ENCODE measurements at regions not wholly inside any gene's neighbourhood (a gene's known extent, or its start where the extent isn't known, plus 50 kb on each side); places are given as distances from the start of the nearest gene placed in this dataset.

DNA sequence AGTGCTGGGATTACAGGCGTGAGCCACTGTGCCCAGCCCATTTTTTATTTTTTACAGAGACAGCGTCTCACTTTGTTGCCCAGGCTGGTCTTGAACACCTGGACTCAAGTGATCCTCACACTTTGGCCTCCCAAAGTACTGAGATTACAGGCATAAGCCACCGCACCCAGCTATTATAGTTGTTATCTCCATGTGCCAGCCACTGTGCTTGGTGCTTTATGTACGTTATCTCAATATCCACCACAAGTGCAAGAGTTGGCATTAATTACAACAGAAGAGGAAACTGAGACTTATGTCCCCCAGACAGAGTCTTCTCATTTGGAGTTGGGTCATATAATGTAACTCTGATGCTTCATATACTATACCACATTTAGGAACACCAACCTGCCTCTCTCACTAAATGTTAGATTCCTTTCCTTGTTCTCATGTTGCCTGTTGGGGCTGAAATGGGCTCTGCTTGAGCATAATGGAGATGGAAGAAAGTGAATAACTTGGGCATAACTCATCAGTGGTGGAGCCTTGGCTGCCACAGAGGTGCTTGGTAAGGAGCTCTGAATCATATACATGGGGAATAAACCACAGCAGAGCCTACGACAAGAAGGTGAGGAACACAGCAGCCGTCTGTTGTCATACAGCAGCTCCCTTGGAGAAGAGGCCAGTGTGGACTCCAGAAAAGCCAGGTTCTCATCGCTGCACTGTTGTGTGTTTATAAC is 84.3 kb downstream of the SPRY1 start:
- no peaks in the 10 kb centered on the region for H3K27me3 ChIP-seq (ENCODE audit: insufficient read depth, low read length)
- H3K27ac ChIP-seq (ENCODE audit: low read depth, low read length, poor library complexity, severe bottlenecking): peak overlapping the region; percentile 23
- no peaks in the 10 kb centered on the region for H3F3A ChIP-seq (ENCODE audit: insufficient read depth, low read length)
- no peaks in the 10 kb centered on the region for H3K9me2 ChIP-seq (ENCODE audit: low read depth, low read length)
- H4K20me1 ChIP-seq (ENCODE audit: insufficient read depth, low read length): no peaks in the 10 kb centered on the region
- no peaks in the 10 kb centered on the region for H3K36me3 ChIP-seq (ENCODE audit: insufficient read depth, low read length)
- H3K9ac ChIP-seq (ENCODE audit: low read length): no peak overlapping the region
- no peaks in the 10 kb centered on the region for H3K79me2 ChIP-seq (ENCODE audit: insufficient read depth, low read length)
- no peak overlapping the region for H3K4me2 ChIP-seq (ENCODE audit: low read length)
- H3K9me3 ChIP-seq (ENCODE audit: low read length): no peaks in the 10 kb centered on the region
- no peak for TF ChIP-seq EZH2 (IDR thresholded peaks at IDR 0.05; ENCODE audit: borderline replicate concordance, low read length)
- TF ChIP-seq, protein P1, sequence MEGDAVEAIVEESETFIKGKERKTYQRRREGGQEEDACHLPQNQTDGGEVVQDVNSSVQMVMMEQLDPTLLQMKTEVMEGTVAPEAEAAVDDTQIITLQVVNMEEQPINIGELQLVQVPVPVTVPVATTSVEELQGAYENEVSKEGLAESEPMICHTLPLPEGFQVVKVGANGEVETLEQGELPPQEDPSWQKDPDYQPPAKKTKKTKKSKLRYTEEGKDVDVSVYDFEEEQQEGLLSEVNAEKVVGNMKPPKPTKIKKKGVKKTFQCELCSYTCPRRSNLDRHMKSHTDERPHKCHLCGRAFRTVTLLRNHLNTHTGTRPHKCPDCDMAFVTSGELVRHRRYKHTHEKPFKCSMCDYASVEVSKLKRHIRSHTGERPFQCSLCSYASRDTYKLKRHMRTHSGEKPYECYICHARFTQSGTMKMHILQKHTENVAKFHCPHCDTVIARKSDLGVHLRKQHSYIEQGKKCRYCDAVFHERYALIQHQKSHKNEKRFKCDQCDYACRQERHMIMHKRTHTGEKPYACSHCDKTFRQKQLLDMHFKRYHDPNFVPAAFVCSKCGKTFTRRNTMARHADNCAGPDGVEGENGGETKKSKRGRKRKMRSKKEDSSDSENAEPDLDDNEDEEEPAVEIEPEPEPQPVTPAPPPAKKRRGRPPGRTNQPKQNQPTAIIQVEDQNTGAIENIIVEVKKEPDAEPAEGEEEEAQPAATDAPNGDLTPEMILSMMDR (IDR thresholded peaks at IDR 0.05; ENCODE audit: low read length): no peak
- H2AFZ ChIP-seq (ENCODE audit: low read length): no peak overlapping the region
- H3K4me3 ChIP-seq (ENCODE audit: low read depth, low read length, poor library complexity, severe bottlenecking): no peak overlapping the region
- peaks cover 42% of the 10 kb centered on the region for H3K4me1 ChIP-seq (ENCODE audit: insufficient read depth, low read length, severe bottlenecking)

DNA sequence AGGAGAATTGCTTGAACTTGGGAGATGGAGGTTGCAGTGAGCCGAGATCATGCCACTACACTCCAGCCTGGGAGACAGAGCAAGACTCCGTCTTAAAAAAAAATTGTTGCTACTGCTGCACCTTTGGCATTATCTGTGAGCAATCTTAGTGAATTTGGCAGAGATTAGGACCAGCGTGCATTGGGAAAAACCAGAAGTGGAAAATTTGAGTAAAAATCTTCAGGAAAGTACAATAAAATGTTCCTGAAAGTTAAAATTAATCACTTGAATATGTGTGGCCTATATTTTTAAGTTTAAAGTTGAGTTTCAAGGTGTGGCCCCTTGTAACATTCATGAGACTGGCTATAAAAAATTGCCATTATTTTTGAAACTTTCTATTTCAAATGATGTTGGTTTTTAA is 85.1 kb downstream of the SPRY1 start:
- no peak for TF ChIP-seq EZH2 (IDR thresholded peaks at IDR 0.05; ENCODE audit: borderline replicate concordance, low read length)
- TF ChIP-seq, protein P1 (IDR thresholded peaks at IDR 0.05; ENCODE audit: low read length): no peak
- H2AFZ ChIP-seq (ENCODE audit: low read length): no peak overlapping the region
- H3K9me3 ChIP-seq (ENCODE audit: low read length): no peaks in the 10 kb centered on the region
- H3K79me2 ChIP-seq (ENCODE audit: insufficient read depth, low read length): no peaks in the 10 kb centered on the region
- H3K4me3 ChIP-seq (ENCODE audit: low read depth, low read length, poor library complexity, severe bottlenecking): no peak overlapping the region
- no peaks in the 10 kb centered on the region for H4K20me1 ChIP-seq (ENCODE audit: insufficient read depth, low read length)
- H3K36me3 ChIP-seq (ENCODE audit: insufficient read depth, low read length): no peaks in the 10 kb centered on the region
- H3K27ac ChIP-seq (ENCODE audit: low read depth, low read length, poor library complexity, severe bottlenecking): no peak overlapping the region
- H3K27me3 ChIP-seq (ENCODE audit: insufficient read depth, low read length): no peaks in the 10 kb centered on the region
- H3K4me1 ChIP-seq (ENCODE audit: insufficient read depth, low read length, severe bottlenecking): peaks cover 47% of the 10 kb centered on the region
- no peaks in the 10 kb centered on the region for H3F3A ChIP-seq (ENCODE audit: insufficient read depth, low read length)
- no peak overlapping the region for H3K4me2 ChIP-seq (ENCODE audit: low read length)
- H3K9me2 ChIP-seq (ENCODE audit: low read depth, low read length): no peaks in the 10 kb centered on the region
- no peak overlapping the region for H3K9ac ChIP-seq (ENCODE audit: low read length)

- Histone ChIP-seq H3K27me3 (ENCODE audit: insufficient read depth, low read length) (no peaks in the 10 kb centered on the region), H3K4me1 (ENCODE audit: insufficient read depth, low read length, severe bottlenecking) (peaks cover 35% of the 10 kb centered on the region), H3K79me2 (ENCODE audit: insufficient read depth, low read length) (no peaks in the 10 kb centered on the region), H3F3A (ENCODE audit: insufficient read depth, low read length) (no peaks in the 10 kb centered on the region), H2AFZ (ENCODE audit: low read length) (no peak overlapping the region), H3K9ac (ENCODE audit: low read length) (no peak overlapping the region), H3K27ac (ENCODE audit: low read depth, low read length, poor library complexity, severe bottlenecking) (no peak overlapping the region), H4K20me1 (ENCODE audit: insufficient read depth, low read length) (no peaks in the 10 kb centered on the region), H3K4me2 (ENCODE audit: low read length) (no peak overlapping the region), H3K36me3 (ENCODE audit: insufficient read depth, low read length) (no peaks in the 10 kb centered on the region), H3K4me3 (ENCODE audit: low read depth, low read length, poor library complexity, severe bottlenecking) (no peak overlapping the region), H3K9me2 (ENCODE audit: low read depth, low read length) (no peaks in the 10 kb centered on the region), H3K9me3 (ENCODE audit: low read length) (no peaks in the 10 kb centered on the region)
- TF ChIP-seq EZH2 (IDR thresholded peaks at IDR 0.05; ENCODE audit: borderline replicate concordance, low read length): no peak
- TF ChIP-seq, protein P1 (IDR thresholded peaks at IDR 0.05; ENCODE audit: low read length): no peak
Observed at GRCh38 chr4:123484291-123484926, 87.8 kb downstream of the SPRY1 start.
